ENCODE measurements at regions not wholly inside any gene's neighbourhood (a gene's known extent, or its start where the extent isn't known, plus 50 kb on each side); places are given as distances from the start of the nearest gene placed in this dataset.

- DNase-seq (ENCODE audit: low read depth) = no peak
Measured at GRCh38 chr1:108050911-108051629, 86.1 kb upstream of the VAV3 start.

GRCh38 chr1:108050158-108050557 lies 85.2 kb upstream of the VAV3 start:
- no peak for DNase-seq (ENCODE audit: low read depth)

- no peak for DNase-seq (ENCODE audit: low read depth)
Measured at GRCh38 chr1:108049178-108049819, 84.3 kb upstream of the VAV3 start.

- no peak for DNase-seq (ENCODE audit: low read depth)
Measured at GRCh38 chr1:108048301-108049177, 83.6 kb upstream of the VAV3 start.

- no peak for DNase-seq (ENCODE audit: low read depth)
Measured at GRCh38 chr1:108047085-108047484, 82.1 kb upstream of the VAV3 start.

GRCh38 chr1:108046026-108046425 lies 81.0 kb upstream of the VAV3 start:
- no peak for DNase-seq (ENCODE audit: low read depth)

GRCh38 chr1:108045460-108045859 lies 80.5 kb upstream of the VAV3 start:
- no peak for DNase-seq (ENCODE audit: low read depth)

GRCh38 chr1:108044318-108044717 lies 79.3 kb upstream of the VAV3 start:
- DNase-seq (ENCODE audit: low read depth) = no peak

GRCh38 chr1:108043707-108044106 lies 78.7 kb upstream of the VAV3 start:
- DNase-seq (ENCODE audit: low read depth) = no peak

GRCh38 chr1:108042610-108043009 lies 77.6 kb upstream of the VAV3 start:
- no peak for DNase-seq (ENCODE audit: low read depth)

- DNase-seq (ENCODE audit: low read depth) = no peak
Measured at GRCh38 chr1:108041360-108042142, 76.6 kb upstream of the VAV3 start.

- no peak for DNase-seq (ENCODE audit: low read depth)
Measured at GRCh38 chr1:108038653-108039236, 73.8 kb upstream of the VAV3 start.

GRCh38 chr1:108036796-108037562 lies 72.0 kb upstream of the VAV3 start:
- DNase-seq (ENCODE audit: low read depth) = no peak

- DNase-seq (ENCODE audit: low read depth) = no peak
Measured at GRCh38 chr1:108034396-108034795, 69.4 kb upstream of the VAV3 start.

- DNase-seq (ENCODE audit: low read depth) = no peak
Measured at GRCh38 chr1:108033550-108033951, 68.6 kb upstream of the VAV3 start.

GRCh38 chr1:108028841-108029388 lies 63.9 kb upstream of the VAV3 start:
- no peak for DNase-seq (ENCODE audit: low read depth)

GRCh38 chr1:108027389-108027788 lies 62.4 kb upstream of the VAV3 start:
- no peak for DNase-seq (ENCODE audit: low read depth)

GRCh38 chr1:108017698-108018097 lies 52.7 kb upstream of the VAV3 start:
- no peak for DNase-seq (ENCODE audit: low read depth)

- no peak for DNase-seq (ENCODE audit: low read depth)
Measured at GRCh38 chr1:108016451-108016920, 51.5 kb upstream of the VAV3 start.
